Activated CD8-positive, alpha-beta T cell treated with anti-CD3 and anti-CD28 coated beads for 36 hours (primary cell): ENCODE measurements at regions not wholly inside any gene's neighbourhood (a gene's known extent, or its start where the extent isn't known, plus 50 kb on each side); places are given as distances from the start of the nearest gene placed in this dataset.

Experiments
- ATAC-seq: fragments of 200-7000 bp; cut with Tn5 transposase; one replicate; pipeline ENCODE4 v1.10.0; 2021; ENCODE audit warnings: mild to moderate bottlenecking, moderate library complexity
- CTCF ChIA-PET: fragments of 350-600 bp; sonication (Branson Sonifier 250); formaldehyde crosslinking; loops from one replicate; lab custom pipeline; 2021; ENCODE audit warnings: antibody characterized with exemption; lab: Charles Lee
- POLR2A ChIA-PET: fragments of 350-600 bp; sonication (Branson Sonifier 250); formaldehyde crosslinking; loops from one replicate; lab custom pipeline; 2021; ENCODE audit warnings: antibody characterized with exemption; lab: Charles Lee
- DNase-seq: peaks from one replicate; pipeline ENCODE4 v3.0.0-alpha.2; 2020
- H3K27ac Mint-ChIP-seq: one replicate; pipeline ENCODE4 v1.8.0; 2021; ENCODE audit warnings: mild to moderate bottlenecking, mixed read lengths
- H3K27me3 Mint-ChIP-seq: one replicate; pipeline ENCODE4 v1.8.0; 2021; ENCODE audit warnings: mixed read lengths
- H3K36me3 Mint-ChIP-seq: one replicate; pipeline ENCODE4 v1.8.0; 2021; ENCODE audit warnings: low read depth, mixed read lengths
- H3K4me1 Mint-ChIP-seq: one replicate; pipeline ENCODE4 v1.8.0; 2021; ENCODE audit warnings: low read depth, mixed read lengths
- H3K4me3 Mint-ChIP-seq: one replicate; pipeline ENCODE4 v1.8.0; 2021; ENCODE audit warnings: mild to moderate bottlenecking, moderate library complexity, mixed read lengths
- H3K9me3 Mint-ChIP-seq: one replicate; pipeline ENCODE4 v1.8.0; 2021; ENCODE audit warnings: mixed read lengths
- intact Hi-C: fragments of 100-400 bp; cut with micrococcal nuclease; formaldehyde crosslinking; loops from one replicate; pipeline ENCODE4 v1.10.0; 2022
- TF ChIP-seq, protein P1 (sequence below): fragments of 200-600 bp; IDR thresholded peaks from one replicate; pipeline ENCODE4 v1.8.0; 2022; ENCODE audit warnings: antibody characterized with exemption, mild to moderate bottlenecking

DNA sequence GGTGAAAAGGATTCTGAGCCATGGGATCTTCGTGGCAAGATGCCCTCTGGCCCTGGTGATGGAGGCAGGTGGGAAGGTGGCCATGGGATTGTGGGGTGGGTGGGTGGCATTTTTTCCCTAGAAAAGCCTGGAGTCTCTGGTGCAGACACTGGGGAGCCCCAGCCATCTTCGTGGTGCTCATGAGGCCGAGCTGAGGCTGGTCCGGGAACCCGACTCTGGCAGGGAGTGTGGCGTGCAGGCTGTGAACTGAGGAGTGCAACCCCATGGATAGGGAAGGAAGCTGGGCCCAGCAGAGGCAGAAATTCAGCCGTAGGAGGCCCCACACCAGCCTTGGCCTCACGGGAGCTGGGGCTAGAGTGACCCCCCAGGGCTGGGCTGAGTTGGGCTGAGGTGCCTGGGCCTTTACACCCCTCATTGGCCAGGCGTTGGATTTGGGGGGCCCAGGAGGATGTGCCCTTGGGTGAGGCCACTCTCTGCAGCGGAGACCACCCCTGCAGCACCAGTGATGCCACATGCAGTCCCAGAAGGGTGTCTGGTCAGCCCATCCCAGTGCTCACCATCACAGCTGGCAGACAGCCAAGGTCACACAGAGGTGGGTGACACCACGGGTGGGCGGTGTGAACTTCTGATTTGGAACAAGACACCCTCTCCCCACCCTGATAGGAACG is 115.6 kb upstream of the HDAC4 start:
- Mint-ChIP-seq H3K4me1 (no peaks in the 10 kb centered on the region), H3K4me3 (no peak overlapping the region), H3K9me3 (no peaks in the 10 kb centered on the region), H3K27me3 (peaks cover 3% of the 10 kb centered on the region), H3K36me3 (no peaks in the 10 kb centered on the region), H3K27ac (no peak overlapping the region)
- ChIA-PET POLR2A (no interaction called here), CTCF (no interaction called here)
- TF ChIP-seq, protein P1, sequence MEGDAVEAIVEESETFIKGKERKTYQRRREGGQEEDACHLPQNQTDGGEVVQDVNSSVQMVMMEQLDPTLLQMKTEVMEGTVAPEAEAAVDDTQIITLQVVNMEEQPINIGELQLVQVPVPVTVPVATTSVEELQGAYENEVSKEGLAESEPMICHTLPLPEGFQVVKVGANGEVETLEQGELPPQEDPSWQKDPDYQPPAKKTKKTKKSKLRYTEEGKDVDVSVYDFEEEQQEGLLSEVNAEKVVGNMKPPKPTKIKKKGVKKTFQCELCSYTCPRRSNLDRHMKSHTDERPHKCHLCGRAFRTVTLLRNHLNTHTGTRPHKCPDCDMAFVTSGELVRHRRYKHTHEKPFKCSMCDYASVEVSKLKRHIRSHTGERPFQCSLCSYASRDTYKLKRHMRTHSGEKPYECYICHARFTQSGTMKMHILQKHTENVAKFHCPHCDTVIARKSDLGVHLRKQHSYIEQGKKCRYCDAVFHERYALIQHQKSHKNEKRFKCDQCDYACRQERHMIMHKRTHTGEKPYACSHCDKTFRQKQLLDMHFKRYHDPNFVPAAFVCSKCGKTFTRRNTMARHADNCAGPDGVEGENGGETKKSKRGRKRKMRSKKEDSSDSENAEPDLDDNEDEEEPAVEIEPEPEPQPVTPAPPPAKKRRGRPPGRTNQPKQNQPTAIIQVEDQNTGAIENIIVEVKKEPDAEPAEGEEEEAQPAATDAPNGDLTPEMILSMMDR = no peak
- intact Hi-C loops = no loop called here
- no peak for DNase-seq
- no peak for ATAC-seq

DNA sequence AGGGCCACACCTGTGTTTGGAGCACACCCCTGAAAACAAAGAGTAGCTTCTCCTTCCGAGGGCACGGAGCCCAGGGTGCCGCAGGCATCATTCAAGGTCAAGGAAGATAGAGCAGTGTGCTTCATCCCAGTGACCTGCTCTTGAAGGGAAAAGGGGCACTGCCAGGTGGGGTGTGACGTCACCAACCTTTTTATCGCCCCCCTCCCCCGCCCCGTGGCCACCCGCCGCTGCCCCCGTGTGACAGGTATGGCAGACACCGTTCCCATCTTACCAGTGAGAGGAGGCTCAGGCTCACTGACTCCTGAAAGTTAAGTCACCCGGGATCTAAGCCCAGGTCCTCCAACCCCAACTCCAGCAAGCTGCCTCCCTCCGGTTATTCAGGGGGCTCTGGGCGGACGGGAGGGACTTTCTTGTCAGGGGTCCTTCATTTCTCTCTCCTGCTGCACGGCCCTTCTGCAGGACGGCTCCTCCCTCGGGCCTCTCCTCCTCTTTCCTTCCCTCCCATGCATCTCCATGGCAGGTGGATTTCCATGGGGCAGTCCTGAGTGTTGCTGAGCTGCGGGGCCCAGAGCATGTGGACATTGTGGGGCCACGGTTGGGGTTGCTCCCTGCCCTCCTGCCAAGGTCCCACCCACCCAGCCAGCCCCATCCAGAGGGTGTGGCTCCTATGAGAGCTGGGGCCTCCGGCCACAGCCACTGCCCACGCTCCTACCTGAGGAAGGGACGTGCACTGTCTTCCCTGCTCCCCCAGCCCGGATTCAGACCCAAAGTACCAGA is 114.1 kb upstream of the HDAC4 start:
- no peak for DNase-seq
- ChIA-PET CTCF (no interaction called here), POLR2A (no interaction called here)
- H3K4me1 Mint-ChIP-seq = no peaks in the 10 kb centered on the region
- TF ChIP-seq, protein P1 = no peak
- ATAC-seq = no peak
- peaks cover 3% of the 10 kb centered on the region for H3K27me3 Mint-ChIP-seq
- no peaks in the 10 kb centered on the region for H3K9me3 Mint-ChIP-seq
- H3K27ac Mint-ChIP-seq = no peak overlapping the region
- intact Hi-C loops = no loop called here
- no peak overlapping the region for H3K4me3 Mint-ChIP-seq
- H3K36me3 Mint-ChIP-seq = no peaks in the 10 kb centered on the region

DNA sequence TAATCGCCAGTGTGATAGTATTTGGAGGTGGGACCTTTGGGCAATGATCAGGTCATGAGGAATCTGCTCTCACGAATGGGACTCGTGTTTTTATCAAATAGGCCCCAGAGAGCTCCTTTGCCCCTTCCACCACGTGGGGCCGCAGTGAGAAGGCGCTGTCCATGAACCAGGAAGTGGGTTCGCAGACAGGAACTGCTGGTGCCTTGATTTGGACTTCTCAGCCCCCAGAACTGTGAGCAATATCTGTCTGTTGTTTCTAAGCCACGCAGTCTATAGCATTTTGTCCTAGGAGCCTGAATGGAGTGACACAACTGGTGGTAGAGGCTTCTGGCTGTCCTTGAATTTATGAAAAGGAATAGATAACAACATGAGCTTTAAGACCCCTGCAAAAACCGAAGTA is 111.2 kb upstream of the HDAC4 start:
- no peaks in the 10 kb centered on the region for H3K4me1 Mint-ChIP-seq
- no peak overlapping the region for H3K4me3 Mint-ChIP-seq
- no peak overlapping the region for H3K27ac Mint-ChIP-seq
- no peaks in the 10 kb centered on the region for H3K27me3 Mint-ChIP-seq
- ChIA-PET POLR2A (interaction anchor here (0.5 kb wide), 1 partner anchor 940 kb away, joined by 3 read pairs; no protein-coding TSS in a partner anchor), CTCF (no interaction called here)
- intact Hi-C loops = no loop called here
- no peak for ATAC-seq
- TF ChIP-seq, protein P1 = no peak
- no peaks in the 10 kb centered on the region for H3K36me3 Mint-ChIP-seq
- no peak for DNase-seq
- no peaks in the 10 kb centered on the region for H3K9me3 Mint-ChIP-seq

DNA sequence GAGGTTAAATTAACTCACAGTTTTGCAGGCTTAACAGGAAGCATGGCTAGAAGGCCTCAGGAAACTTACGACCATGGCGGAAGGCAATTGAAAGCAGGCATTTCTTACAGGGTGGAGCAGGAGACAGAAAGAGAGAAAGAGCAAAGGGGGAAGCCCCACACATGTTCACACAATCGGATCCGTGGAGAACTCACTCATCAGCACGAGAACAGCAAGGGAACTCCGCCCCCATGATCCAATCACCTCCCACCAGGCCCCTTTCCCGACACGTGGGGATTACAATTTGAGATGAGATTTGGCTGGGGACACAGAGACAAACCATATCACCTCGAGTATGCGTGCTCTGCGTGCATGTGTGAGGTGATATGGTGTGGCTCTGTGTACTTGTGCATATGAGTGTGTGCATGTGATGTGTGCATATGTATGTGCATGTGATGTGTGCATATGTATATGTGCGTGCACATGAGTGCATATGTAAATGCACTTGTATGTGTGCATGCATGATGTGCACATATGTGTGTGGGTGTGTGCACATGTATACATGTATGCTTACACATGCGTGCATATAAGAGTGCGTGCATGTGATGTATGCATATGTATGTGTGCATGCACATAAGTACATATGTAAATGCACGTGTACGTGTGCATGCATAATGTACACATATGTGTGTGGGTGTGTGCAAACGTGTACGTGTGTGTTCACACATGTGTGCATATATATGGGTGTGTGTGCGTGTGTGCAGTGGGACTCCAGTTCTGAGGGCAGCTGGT is 108.7 kb upstream of the HDAC4 start:
- intact Hi-C loops = no loop called here
- TF ChIP-seq, protein P1 = no peak
- no peaks in the 10 kb centered on the region for H3K4me1 Mint-ChIP-seq
- H3K9me3 Mint-ChIP-seq = no peaks in the 10 kb centered on the region
- no peak for ATAC-seq
- ChIA-PET CTCF (no interaction called here), POLR2A (no interaction called here)
- no peak overlapping the region for H3K4me3 Mint-ChIP-seq
- no peaks in the 10 kb centered on the region for H3K36me3 Mint-ChIP-seq
- H3K27me3 Mint-ChIP-seq = no peaks in the 10 kb centered on the region
- no peak for DNase-seq
- H3K27ac Mint-ChIP-seq = no peak overlapping the region

DNA sequence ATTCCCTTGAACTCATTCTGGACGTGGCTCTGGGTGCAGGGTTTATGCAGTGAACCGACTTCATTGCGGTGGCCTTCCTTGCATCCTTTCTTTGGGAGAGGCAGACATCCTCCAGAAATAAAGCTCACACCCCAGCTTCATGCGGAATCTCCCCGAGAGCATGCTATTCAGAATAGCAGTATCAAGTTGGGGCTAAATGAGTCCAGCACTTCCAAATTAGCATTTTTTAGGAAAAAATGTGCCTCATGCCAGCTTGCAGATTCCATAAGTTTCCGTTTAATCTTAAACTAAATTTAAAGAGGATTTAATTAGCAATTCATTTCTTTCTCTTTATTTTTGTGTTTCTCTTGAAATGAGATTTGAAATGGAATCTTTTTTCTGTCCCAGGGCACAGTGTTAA is 107.4 kb upstream of the HDAC4 start:
- no peaks in the 10 kb centered on the region for H3K9me3 Mint-ChIP-seq
- TF ChIP-seq, protein P1 = no peak
- H3K27ac Mint-ChIP-seq = no peak overlapping the region

More for the DNA sequence above, 107.4 kb upstream of the HDAC4 start:
- no peak for ATAC-seq
- DNase-seq = no peak
- intact Hi-C loops = no loop called here
- ChIA-PET POLR2A (no interaction called here), CTCF (no interaction called here)
- no peaks in the 10 kb centered on the region for H3K36me3 Mint-ChIP-seq
- no peak overlapping the region for H3K4me3 Mint-ChIP-seq
- H3K4me1 Mint-ChIP-seq = no peaks in the 10 kb centered on the region
- no peaks in the 10 kb centered on the region for H3K27me3 Mint-ChIP-seq
